Stomach (tissue), 8 donors: ENCODE measurements at regions not wholly inside any gene's neighbourhood (a gene's known extent, or its start where the extent isn't known, plus 50 kb on each side); places are given as distances from the start of the nearest gene placed in this dataset.

Experiments
- DNase-seq, 2 donors: peaks; one replicate each; pipeline versions ENCODE4 v3.0.0 to v3.0.0-alpha.2; 2013 to 2019
- H3K27ac ChIP-seq, 5 donors: fragments of 200-600 bp in 4 of 5; sonication (generic) in 4 of 5; one replicate each; pipeline ENCODE4 v1.5.1; 2013 to 2019; ENCODE audit warnings: mild to moderate bottlenecking in 1 of 5, moderate library complexity in 1 of 5
- H3K27me3 ChIP-seq, 3 donors: fragments of 200-600 bp; sonication (generic); one replicate each; pipeline ENCODE4 v1.5.1; 2017 to 2019; ENCODE audit warnings: mixed run types in 1 of 3
- H3K36me3 ChIP-seq, 4 donors: fragments of 200-600 bp; sonication (generic); 1 replicate in 3 of 4; 2 replicates in 1 of 4; pipeline ENCODE4 v1.5.1; 2016 to 2019
- H3K4me1 ChIP-seq, 4 donors: fragments of 200-600 bp; sonication (generic); one replicate each; pipeline ENCODE4 v1.5.1; 2016 to 2019
- H3K4me3 ChIP-seq, 4 donors: fragments of 200-600 bp; sonication (generic) in 3 of 4; one replicate each; pipeline ENCODE4 v1.5.1; 2016 to 2019; ENCODE audit warnings: mild to moderate bottlenecking in 1 of 4
- H3K9me3 ChIP-seq, 4 donors: fragments of 200-600 bp; sonication (generic); one replicate each; pipeline ENCODE4 v1.5.1; 2016 to 2019
- EP300 ChIP-seq: sonication (generic); formaldehyde crosslinking; IDR thresholded peaks from one replicate; pipeline ENCODE4 v1.6.1; 2017; ENCODE audit warnings: antibody characterized with exemption
- POLR2A ChIP-seq, 4 donors: fragments of 450-650 bp; IDR thresholded peaks; one replicate each; pipeline ENCODE4 v1.6.1; 2016; ENCODE audit warnings: antibody characterized with exemption in 4 of 4, control low read depth in 2 of 4, mild to moderate bottlenecking in 1 of 4, moderate library complexity in 1 of 4
- POLR2AphosphoS5 ChIP-seq, 3 donors: sonication (generic); formaldehyde crosslinking; IDR thresholded peaks; one replicate each; pipeline ENCODE4 v1.6.1; 2016; ENCODE audit warnings: antibody characterized with exemption in 3 of 3
- WGBS, 5 donors: extraction: QIAGEN DNeasy Blood & Tissue Kit in 3 of 5; methylation state at CpG; one replicate each; pipeline versions ENCODE4 v1.1.5 to v1.1.7; 2013 to 2018; 5-methylcytosine and 5-hydroxymethylcytosine counted together
- intact Hi-C: fragments of 100-400 bp; cut with DNase I; formaldehyde crosslinking; loops from one replicate; pipeline ENCODE4 v1.15.1; 2023; ENCODE audit warnings: low total_unique reads
- TF ChIP-seq, protein P1 (sequence below), 7 experiments: fragments of 450-650 bp in 4 of 7; fragments of 200-600 bp in 3 of 7; sonication (generic) in 3 of 7; IDR thresholded peaks; one replicate each; pipeline ENCODE4 v1.5.1; 2016 to 2019; ENCODE audit warnings: antibody characterized with exemption in 7 of 7, control low read depth in 2 of 7, mild to moderate bottlenecking in 1 of 7
- donor health status: healthy with polysubstance abuse.
- donor health status: Bipolar disorder and iron deficiency.
- donor health status: healthy.

DNA sequence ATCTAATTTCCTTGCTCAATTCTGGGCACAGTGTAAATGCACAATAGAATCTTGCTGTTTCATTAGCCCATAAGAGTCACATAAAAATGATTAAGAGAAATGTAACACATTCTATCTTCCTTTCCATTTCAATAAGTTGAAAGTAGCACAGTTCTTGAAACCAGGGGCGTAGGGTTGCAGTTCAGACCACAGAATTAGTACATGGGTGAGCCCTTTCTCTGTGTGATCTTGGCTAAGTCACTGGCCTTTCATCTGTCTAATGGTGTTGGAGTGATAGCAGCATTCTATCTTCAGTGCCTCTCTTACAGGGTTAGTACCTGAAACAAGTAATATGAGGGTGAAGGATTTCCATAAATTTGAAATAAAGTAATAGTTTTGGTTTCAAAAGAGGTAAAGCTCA lies 445.3 kb upstream of the ZNF462 start:
- 88 to 100% (median 97%) methylated on average over 1 of the region's 1 CpG for WGBS, 5 donors
- no peaks in the 10 kb centered on the region for H3K9me3 ChIP-seq
- H3K27ac ChIP-seq, result no peak overlapping the region
- no peak for TF ChIP-seq POLR2AphosphoS5 (IDR thresholded peaks at IDR 0.05)
- TF ChIP-seq, protein P1, sequence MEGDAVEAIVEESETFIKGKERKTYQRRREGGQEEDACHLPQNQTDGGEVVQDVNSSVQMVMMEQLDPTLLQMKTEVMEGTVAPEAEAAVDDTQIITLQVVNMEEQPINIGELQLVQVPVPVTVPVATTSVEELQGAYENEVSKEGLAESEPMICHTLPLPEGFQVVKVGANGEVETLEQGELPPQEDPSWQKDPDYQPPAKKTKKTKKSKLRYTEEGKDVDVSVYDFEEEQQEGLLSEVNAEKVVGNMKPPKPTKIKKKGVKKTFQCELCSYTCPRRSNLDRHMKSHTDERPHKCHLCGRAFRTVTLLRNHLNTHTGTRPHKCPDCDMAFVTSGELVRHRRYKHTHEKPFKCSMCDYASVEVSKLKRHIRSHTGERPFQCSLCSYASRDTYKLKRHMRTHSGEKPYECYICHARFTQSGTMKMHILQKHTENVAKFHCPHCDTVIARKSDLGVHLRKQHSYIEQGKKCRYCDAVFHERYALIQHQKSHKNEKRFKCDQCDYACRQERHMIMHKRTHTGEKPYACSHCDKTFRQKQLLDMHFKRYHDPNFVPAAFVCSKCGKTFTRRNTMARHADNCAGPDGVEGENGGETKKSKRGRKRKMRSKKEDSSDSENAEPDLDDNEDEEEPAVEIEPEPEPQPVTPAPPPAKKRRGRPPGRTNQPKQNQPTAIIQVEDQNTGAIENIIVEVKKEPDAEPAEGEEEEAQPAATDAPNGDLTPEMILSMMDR (IDR thresholded peaks at IDR 0.05), result no peak
- TF ChIP-seq POLR2A (IDR thresholded peaks at IDR 0.05), result no peak
- TF ChIP-seq EP300, result no peak
- no peaks in the 10 kb centered on the region for H3K4me1 ChIP-seq
- intact Hi-C loops, result no loop called here
- no peaks in the 10 kb centered on the region for H3K36me3 ChIP-seq
- DNase-seq, result no peak
- no peak overlapping the region for H3K4me3 ChIP-seq
- H3K27me3 ChIP-seq, result no peaks in the 10 kb centered on the region

GRCh38 chr9:106419829-106420228 lies 443.1 kb upstream of the ZNF462 start:
- Histone ChIP-seq H3K4me1 (no peaks in the 10 kb centered on the region), H3K27me3 (no peaks in the 10 kb centered on the region), H3K36me3 (no peaks in the 10 kb centered on the region), H3K27ac (no peak overlapping the region), H3K4me3 (no peak overlapping the region), H3K9me3 (no peaks in the 10 kb centered on the region)
- TF ChIP-seq EP300 (no peak), POLR2AphosphoS5 (IDR thresholded peaks at IDR 0.05) (no peak), POLR2A (IDR thresholded peaks at IDR 0.05) (no peak)
- TF ChIP-seq, protein P1 (IDR thresholded peaks at IDR 0.05), result no peak
- 59 to 73% (median 69%) methylated on average over 3 of the region's 3 CpGs for WGBS, 5 donors
- intact Hi-C loops, result no loop called here
- no peak for DNase-seq

DNA sequence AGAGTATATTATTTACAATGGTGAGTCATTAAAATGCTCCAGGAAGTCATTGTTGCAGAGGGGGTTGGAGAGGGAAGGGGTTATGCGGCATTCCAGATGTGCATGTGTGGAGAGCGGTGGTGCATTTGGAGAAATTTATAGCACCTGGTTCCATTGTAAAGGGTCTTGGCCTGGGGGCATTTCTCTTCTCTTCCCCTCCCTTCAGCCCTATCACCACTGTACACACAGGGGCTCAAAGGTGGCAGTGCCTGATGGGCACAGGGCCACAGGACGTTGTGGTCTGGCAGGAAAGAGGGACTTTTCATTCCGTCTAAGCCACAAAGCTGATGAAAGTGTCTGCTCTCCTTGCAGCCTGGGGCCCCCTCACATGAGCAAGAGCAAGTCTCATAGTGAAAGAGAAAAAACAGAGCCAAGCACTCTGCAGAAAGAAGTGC lies 442.4 kb upstream of the ZNF462 start:
- Histone ChIP-seq H3K4me3 (no peak overlapping the region), H3K36me3 (no peaks in the 10 kb centered on the region), H3K4me1 (no peaks in the 10 kb centered on the region), H3K9me3 (no peaks in the 10 kb centered on the region), H3K27me3 (no peaks in the 10 kb centered on the region), H3K27ac (no peak overlapping the region)
- TF ChIP-seq POLR2A (IDR thresholded peaks at IDR 0.05) (no peak), EP300 (no peak), POLR2AphosphoS5 (IDR thresholded peaks at IDR 0.05) (no peak)
- TF ChIP-seq, protein P1 (IDR thresholded peaks at IDR 0.05), result no peak
- intact Hi-C loops, result no loop called here
- peak in 1 of 2 donors; percentile 9 for DNase-seq
- WGBS, 5 donors, result 34 to 49% (median 39%) methylated on average over 4 of the region's 4 CpGs

DNA sequence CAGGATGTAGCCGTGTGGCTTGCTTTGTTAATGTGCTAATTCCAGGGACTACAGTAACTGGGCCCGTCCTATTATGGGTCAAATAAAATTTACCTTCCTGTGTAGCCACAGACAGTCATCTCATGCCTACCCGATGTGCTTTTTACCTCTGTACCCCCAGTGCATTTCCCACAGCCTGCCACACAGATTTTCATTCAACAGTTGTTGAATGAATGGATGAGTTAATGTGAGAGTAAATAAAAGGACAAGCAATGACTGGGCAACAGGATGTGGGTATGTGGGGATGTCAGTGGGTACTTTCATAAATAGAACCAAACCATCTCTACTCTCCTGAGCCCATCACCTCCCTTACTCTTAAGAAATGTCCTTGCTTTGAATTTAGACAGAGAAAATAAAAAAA lies 441.2 kb upstream of the ZNF462 start:
- intact Hi-C loops, result no loop called here
- DNase-seq, result no peak
- no peaks in the 10 kb centered on the region for H3K9me3 ChIP-seq
- H3K4me3 ChIP-seq, result no peak overlapping the region
- 73 to 85% (median 82%) methylated on average over 3 of the region's 3 CpGs for WGBS, 5 donors
- H3K4me1 ChIP-seq, result no peaks in the 10 kb centered on the region
- no peaks in the 10 kb centered on the region for H3K36me3 ChIP-seq
- H3K27ac ChIP-seq, result no peak overlapping the region
- H3K27me3 ChIP-seq, result no peaks in the 10 kb centered on the region
- TF ChIP-seq, protein P1 (IDR thresholded peaks at IDR 0.05), result no peak
- TF ChIP-seq EP300, result no peak
- TF ChIP-seq POLR2A (IDR thresholded peaks at IDR 0.05), result no peak
- no peak for TF ChIP-seq POLR2AphosphoS5 (IDR thresholded peaks at IDR 0.05)
